Fibroblast of lung (primary cell): ENCODE measurements at regions not wholly inside any gene's neighbourhood (a gene's known extent, or its start where the extent isn't known, plus 50 kb on each side); places are given as distances from the start of the nearest gene placed in this dataset.

Experiments used
- DNase-seq, 2 donors: peaks; one replicate each; pipeline versions ENCODE4 v3.0.0 to v3.0.0-alpha.2; 2010; ENCODE audit warnings: low read depth in 2 of 2
- H2AFZ ChIP-seq: 2 replicates; pipeline ENCODE4 v1.5.1; 2012; ENCODE audit warnings: low read length, control low read depth, inconsistent platforms
- H3K27ac ChIP-seq: 2 replicates; pipeline ENCODE4 v1.5.1; 2011; ENCODE audit warnings: low read length, control low read depth; ENCODE audit not compliant: insufficient read depth
- H3K27me3 ChIP-seq: 2 replicates; pipeline ENCODE4 v1.5.1; 2011; ENCODE audit warnings: mild to moderate bottlenecking, low read length; ENCODE audit not compliant: control insufficient read depth, insufficient read depth
- H3K36me3 ChIP-seq: 2 replicates; pipeline ENCODE4 v1.5.1; 2011; ENCODE audit warnings: low read length; ENCODE audit not compliant: control insufficient read depth, insufficient read depth
- H3K4me1 ChIP-seq: 2 replicates; pipeline ENCODE4 v1.5.1; 2011; ENCODE audit warnings: low read length; ENCODE audit not compliant: control insufficient read depth, insufficient read depth; ENCODE audit errors: extremely low read depth
- H3K4me2 ChIP-seq: 2 replicates; pipeline ENCODE4 v1.5.1; 2011; ENCODE audit warnings: low read length, control low read depth; ENCODE audit not compliant: insufficient read depth; ENCODE audit errors: extremely low read depth
- H3K4me3 ChIP-seq, 4 experiments: fragments of 200-600 bp in 1 of 4; sonication (generic) in 1 of 4; replicated peaks in 1 of 4; 2 replicates each; pipeline ENCODE4 v1.5.1; 2011 to 2016; ENCODE audit warnings: low read length in 4 of 4, low read depth in 3 of 4, mild to moderate bottlenecking in 3 of 4, control low read depth in 2 of 4, inconsistent platforms in 1 of 4, mixed read lengths in 1 of 4; ENCODE audit not compliant: insufficient read depth in 1 of 4; ENCODE audit errors: control extremely low read depth in 1 of 4
- H3K79me2 ChIP-seq: 2 replicates; pipeline ENCODE4 v1.5.1; 2012; ENCODE audit warnings: mild to moderate bottlenecking, low read length, inconsistent platforms; ENCODE audit not compliant: control insufficient read depth, insufficient read depth
- H3K9ac ChIP-seq: 2 replicates; pipeline ENCODE4 v1.5.1; 2011; ENCODE audit warnings: mild to moderate bottlenecking, low read length, control low read depth; ENCODE audit not compliant: insufficient read depth
- H3K9me3 ChIP-seq: 2 replicates; pipeline ENCODE4 v1.5.1; 2012; ENCODE audit warnings: low read depth, low read length; ENCODE audit not compliant: control insufficient read depth, insufficient read depth
- H4K20me1 ChIP-seq: 2 replicates; pipeline ENCODE4 v1.5.1; 2011; ENCODE audit warnings: low read length; ENCODE audit not compliant: control insufficient read depth, insufficient read depth; ENCODE audit errors: extremely low read depth
- EZH2 ChIP-seq: IDR thresholded peaks from 2 replicates; pipeline ENCODE4 v1.5.1; 2012; ENCODE audit warnings: low read length, control low read depth, mild to moderate bottlenecking; ENCODE audit errors: missing control alignments
- TF ChIP-seq, protein P1 (sequence below), 2 donors: IDR thresholded peaks in 1 of 2; conservative IDR thresholded peaks in 1 of 2; 1 replicate in 1 of 2; 2 replicates in 1 of 2; pipeline ENCODE4 v1.5.1; 2011 to 2012; ENCODE audit warnings: low read length in 2 of 2, control low read depth in 1 of 2, inconsistent platforms in 1 of 2, low read depth in 1 of 2, mild to moderate bottlenecking in 1 of 2

DNA sequence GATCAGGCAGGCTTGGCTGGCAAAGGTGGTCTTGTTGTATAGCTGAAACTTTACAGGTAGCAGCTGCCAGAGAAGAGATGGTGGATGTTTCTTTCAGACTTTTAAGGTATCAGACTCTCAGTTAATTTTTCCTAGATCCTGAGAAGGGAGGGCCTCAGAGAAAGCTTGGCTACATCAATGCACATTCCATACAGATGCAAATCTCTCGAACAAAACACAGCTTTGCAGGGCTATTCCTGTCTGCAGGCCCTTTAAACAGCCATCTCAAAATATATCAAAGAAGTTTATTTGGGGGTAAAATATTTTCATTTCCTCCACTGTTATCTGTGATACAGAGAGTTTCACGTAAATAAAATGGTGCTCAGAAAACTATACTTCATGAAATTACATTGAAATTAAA lies 1584.4 kb downstream of the EFNA5 start:
- Histone ChIP-seq H2AFZ (no peak overlapping the region), H4K20me1 (no peaks in the 10 kb centered on the region), H3K27me3 (no peaks in the 10 kb centered on the region), H3K27ac (no peak overlapping the region), H3K9me3 (no peaks in the 10 kb centered on the region), H3K4me2 (no peak overlapping the region), H3K9ac (no peak overlapping the region), H3K4me1 (no peaks in the 10 kb centered on the region), H3K79me2 (no peaks in the 10 kb centered on the region), H3K4me3 (no peak overlapping the region), H3K36me3 (no peaks in the 10 kb centered on the region)
- DNase-seq, result no peak
- TF ChIP-seq, protein P1, sequence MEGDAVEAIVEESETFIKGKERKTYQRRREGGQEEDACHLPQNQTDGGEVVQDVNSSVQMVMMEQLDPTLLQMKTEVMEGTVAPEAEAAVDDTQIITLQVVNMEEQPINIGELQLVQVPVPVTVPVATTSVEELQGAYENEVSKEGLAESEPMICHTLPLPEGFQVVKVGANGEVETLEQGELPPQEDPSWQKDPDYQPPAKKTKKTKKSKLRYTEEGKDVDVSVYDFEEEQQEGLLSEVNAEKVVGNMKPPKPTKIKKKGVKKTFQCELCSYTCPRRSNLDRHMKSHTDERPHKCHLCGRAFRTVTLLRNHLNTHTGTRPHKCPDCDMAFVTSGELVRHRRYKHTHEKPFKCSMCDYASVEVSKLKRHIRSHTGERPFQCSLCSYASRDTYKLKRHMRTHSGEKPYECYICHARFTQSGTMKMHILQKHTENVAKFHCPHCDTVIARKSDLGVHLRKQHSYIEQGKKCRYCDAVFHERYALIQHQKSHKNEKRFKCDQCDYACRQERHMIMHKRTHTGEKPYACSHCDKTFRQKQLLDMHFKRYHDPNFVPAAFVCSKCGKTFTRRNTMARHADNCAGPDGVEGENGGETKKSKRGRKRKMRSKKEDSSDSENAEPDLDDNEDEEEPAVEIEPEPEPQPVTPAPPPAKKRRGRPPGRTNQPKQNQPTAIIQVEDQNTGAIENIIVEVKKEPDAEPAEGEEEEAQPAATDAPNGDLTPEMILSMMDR (conservative IDR thresholded peaks at IDR 0.05 in 1 of 2, IDR thresholded peaks at IDR 0.05 in 1 of 2; ENCODE audit: low read depth in 1 of 2, low read length in 2 of 2), result no peak
- no peak for TF ChIP-seq EZH2

DNA sequence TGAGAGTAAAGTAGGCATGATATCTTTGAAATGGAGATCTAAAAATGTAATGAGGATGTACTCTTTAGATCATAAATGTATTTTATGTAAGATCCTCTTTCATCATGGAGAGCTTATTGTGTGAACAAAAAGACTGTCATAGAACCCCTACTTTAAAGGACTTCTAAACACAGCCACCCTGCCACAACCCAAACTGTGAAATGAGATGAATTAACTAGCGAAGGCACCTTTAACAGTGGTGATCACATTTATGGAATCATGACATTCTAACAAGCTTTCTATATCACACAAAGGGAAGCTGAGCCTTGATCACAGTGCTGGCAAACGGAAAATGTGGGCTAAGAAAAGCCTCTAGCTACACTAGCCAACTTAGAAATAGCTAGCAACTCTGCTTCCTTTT lies 1585.2 kb downstream of the EFNA5 start:
- TF ChIP-seq, protein P1 (conservative IDR thresholded peaks at IDR 0.05 in 1 of 2, IDR thresholded peaks at IDR 0.05 in 1 of 2; ENCODE audit: low read depth in 1 of 2, low read length in 2 of 2), result no peak
- no peak for TF ChIP-seq EZH2
- no peak overlapping the region for H3K27ac ChIP-seq
- H2AFZ ChIP-seq, result no peak overlapping the region
- H3K9me3 ChIP-seq, result no peaks in the 10 kb centered on the region
- no peak overlapping the region for H3K4me2 ChIP-seq
- H3K36me3 ChIP-seq, result no peaks in the 10 kb centered on the region
- no peak overlapping the region for H3K9ac ChIP-seq
- no peaks in the 10 kb centered on the region for H4K20me1 ChIP-seq
- no peaks in the 10 kb centered on the region for H3K27me3 ChIP-seq
- no peak for DNase-seq
- H3K4me1 ChIP-seq, result no peaks in the 10 kb centered on the region
- no peak overlapping the region for H3K4me3 ChIP-seq
- H3K79me2 ChIP-seq, result no peaks in the 10 kb centered on the region

- Histone ChIP-seq H3K27ac (no peak overlapping the region), H3K36me3 (no peaks in the 10 kb centered on the region), H3K79me2 (no peaks in the 10 kb centered on the region), H3K9ac (no peak overlapping the region), H3K4me3 (no peak overlapping the region), H3K4me1 (no peaks in the 10 kb centered on the region), H3K27me3 (no peaks in the 10 kb centered on the region), H3K4me2 (no peak overlapping the region), H2AFZ (no peak overlapping the region), H4K20me1 (no peaks in the 10 kb centered on the region), H3K9me3 (no peaks in the 10 kb centered on the region)
- no peak for DNase-seq
- TF ChIP-seq EZH2, result no peak
- TF ChIP-seq, protein P1 (conservative IDR thresholded peaks at IDR 0.05 in 1 of 2, IDR thresholded peaks at IDR 0.05 in 1 of 2; ENCODE audit: low read depth in 1 of 2, low read length in 2 of 2), result no peak
Measured at GRCh38 chr5:106085136-106085535, 1585.6 kb downstream of the EFNA5 start.
